ENCODE measurements at regions not wholly inside any gene's neighbourhood (a gene's known extent, or its start where the extent isn't known, plus 50 kb on each side); places are given as distances from the start of the nearest gene placed in this dataset.

GRCh38 chr4:127149086-127149485 lies 483.7 kb upstream of the INTU start:
- Histone ChIP-seq H3K27ac (no peak overlapping the region), H3K4me2 (ENCODE audit: unreplicated experiment) (no peak overlapping the region), H3K27me3 (replicated peaks; ENCODE audit: insufficient read depth) (no peaks in the 10 kb centered on the region), H3K79me2 (ENCODE audit: insufficient read depth) (no peaks in the 10 kb centered on the region), H3F3A (ENCODE audit: insufficient read depth) (no peaks in the 10 kb centered on the region), H3K4me3 (no peak overlapping the region), H4K20me1 (ENCODE audit: insufficient read depth) (no peaks in the 10 kb centered on the region), H3K9ac (no peak overlapping the region), H3K36me3 (ENCODE audit: low read depth) (no peaks in the 10 kb centered on the region), H3K9me3 (ENCODE audit: low read depth) (no peaks in the 10 kb centered on the region), H2AFZ (no peak overlapping the region), H3K4me1 (ENCODE audit: insufficient read depth) (peaks cover 5% of the 10 kb centered on the region), H3K9me2 (ENCODE audit: insufficient read depth) (no peaks in the 10 kb centered on the region)
- 71 to 81% methylated on average over 3 of the region's 3 CpGs for WGBS, 2 experiments (ENCODE audit: low coverage in 1 of 2, low lambda C conversion rate in 2 of 2, missing lambda C conversion rate in 2 of 2)
- no peak for DNase-seq
- in situ Hi-C loops (cut with MboI): no loop called here
- TF ChIP-seq EZH2 (IDR thresholded peaks at IDR 0.05; ENCODE audit: insufficient read depth, poor library complexity, severe bottlenecking): no peak
- TF ChIP-seq EZH2phosphoT487 (IDR thresholded peaks at IDR 0.05; ENCODE audit: insufficient read depth, low read depth): no peak

- H3K4me2 ChIP-seq (ENCODE audit: unreplicated experiment): no peak overlapping the region
- no peaks in the 10 kb centered on the region for H3K9me3 ChIP-seq (ENCODE audit: low read depth)
- H3K9ac ChIP-seq: no peak overlapping the region
- H3K36me3 ChIP-seq (ENCODE audit: low read depth): no peaks in the 10 kb centered on the region
- no peaks in the 10 kb centered on the region for H3K27me3 ChIP-seq (replicated peaks; ENCODE audit: insufficient read depth)
- no peaks in the 10 kb centered on the region for H3K9me2 ChIP-seq (ENCODE audit: insufficient read depth)
- in situ Hi-C loops (cut with MboI): no loop called here
- TF ChIP-seq EZH2 (IDR thresholded peaks at IDR 0.05; ENCODE audit: insufficient read depth, poor library complexity, severe bottlenecking) (no peak), EZH2phosphoT487 (IDR thresholded peaks at IDR 0.05; ENCODE audit: insufficient read depth, low read depth) (no peak)
- no peak overlapping the region for H2AFZ ChIP-seq
- no peaks in the 10 kb centered on the region for H3F3A ChIP-seq (ENCODE audit: insufficient read depth)
- H3K27ac ChIP-seq: no peak overlapping the region
- H3K4me1 ChIP-seq (ENCODE audit: insufficient read depth): peaks cover 6% of the 10 kb centered on the region; the same call in 1 of the 2 replicates
- DNase-seq: no peak
- H3K4me3 ChIP-seq: no peak overlapping the region
- no peaks in the 10 kb centered on the region for H4K20me1 ChIP-seq (ENCODE audit: insufficient read depth)
- no peaks in the 10 kb centered on the region for H3K79me2 ChIP-seq (ENCODE audit: insufficient read depth)
Observed at GRCh38 chr4:127151941-127152340, 480.8 kb upstream of the INTU start.

- no peak overlapping the region for H3K9ac ChIP-seq
Observed at GRCh38 chr4:127155116-127155515, 477.6 kb upstream of the INTU start.

GRCh38 chr4:127155555-127155954 lies 477.2 kb upstream of the INTU start:
- Histone ChIP-seq H4K20me1 (ENCODE audit: insufficient read depth) (no peaks in the 10 kb centered on the region), H3K9me3 (ENCODE audit: low read depth) (no peaks in the 10 kb centered on the region), H3K27me3 (replicated peaks; ENCODE audit: insufficient read depth) (no peaks in the 10 kb centered on the region), H3K27ac (no peak overlapping the region), H3K9me2 (ENCODE audit: insufficient read depth) (no peaks in the 10 kb centered on the region), H3K4me3 (no peak overlapping the region), H3K79me2 (ENCODE audit: insufficient read depth) (no peaks in the 10 kb centered on the region), H3K9ac (no peak overlapping the region), H3F3A (ENCODE audit: insufficient read depth) (no peaks in the 10 kb centered on the region), H3K4me2 (ENCODE audit: unreplicated experiment) (no peak overlapping the region), H3K36me3 (ENCODE audit: low read depth) (no peaks in the 10 kb centered on the region), H3K4me1 (ENCODE audit: insufficient read depth) (peaks cover 6% of the 10 kb centered on the region; the same call in 1 of the 2 replicates), H2AFZ (peak overlapping the region; percentile 57)
- TF ChIP-seq EZH2 (IDR thresholded peaks at IDR 0.05; ENCODE audit: insufficient read depth, poor library complexity, severe bottlenecking): no peak
- TF ChIP-seq EZH2phosphoT487 (IDR thresholded peaks at IDR 0.05; ENCODE audit: insufficient read depth, low read depth): no peak
- in situ Hi-C loops (cut with MboI): no loop called here
- 70 to 79% methylated on average over 1 of the region's 1 CpG for WGBS, 2 experiments (ENCODE audit: low coverage in 1 of 2, low lambda C conversion rate in 2 of 2, missing lambda C conversion rate in 2 of 2)
- no peak for DNase-seq

More at GRCh38 chr4:127155116-127155515, 477.6 kb upstream of the INTU start:
- Histone ChIP-seq H3K9me2 (ENCODE audit: insufficient read depth) (no peaks in the 10 kb centered on the region), H3K36me3 (ENCODE audit: low read depth) (no peaks in the 10 kb centered on the region), H3K9me3 (ENCODE audit: low read depth) (no peaks in the 10 kb centered on the region), H3K27me3 (replicated peaks; ENCODE audit: insufficient read depth) (no peaks in the 10 kb centered on the region), H3K4me3 (no peak overlapping the region), H3K4me2 (ENCODE audit: unreplicated experiment) (no peak overlapping the region), H3F3A (ENCODE audit: insufficient read depth) (no peaks in the 10 kb centered on the region), H3K79me2 (ENCODE audit: insufficient read depth) (no peaks in the 10 kb centered on the region), H3K27ac (no peak overlapping the region), H3K4me1 (ENCODE audit: insufficient read depth) (peaks cover 6% of the 10 kb centered on the region; the same call in 1 of the 2 replicates), H4K20me1 (ENCODE audit: insufficient read depth) (no peaks in the 10 kb centered on the region), H2AFZ (peak overlapping the region; percentile 57)
- in situ Hi-C loops (cut with MboI): no loop called here
- TF ChIP-seq EZH2 (IDR thresholded peaks at IDR 0.05; ENCODE audit: insufficient read depth, poor library complexity, severe bottlenecking) (no peak), EZH2phosphoT487 (IDR thresholded peaks at IDR 0.05; ENCODE audit: insufficient read depth, low read depth) (no peak)
- 36 to 42% methylated on average over 2 of the region's 2 CpGs for WGBS, 2 experiments (ENCODE audit: low coverage in 1 of 2, low lambda C conversion rate in 2 of 2, missing lambda C conversion rate in 2 of 2)
- peak; percentile 66 for DNase-seq

GRCh38 chr4:127162741-127163140 lies 470.0 kb upstream of the INTU start:
- no peak overlapping the region for H3K4me3 ChIP-seq
- H3K79me2 ChIP-seq (ENCODE audit: insufficient read depth): no peaks in the 10 kb centered on the region
- peaks cover 14% of the 10 kb centered on the region; the same call in 1 of the 2 replicates for H3F3A ChIP-seq (ENCODE audit: insufficient read depth)
- no peaks in the 10 kb centered on the region for H3K27me3 ChIP-seq (replicated peaks; ENCODE audit: insufficient read depth)
- H3K36me3 ChIP-seq (ENCODE audit: low read depth): no peaks in the 10 kb centered on the region
- peak overlapping the region; percentile 49 for H3K27ac ChIP-seq
- 41 to 52% methylated on average over 3 of the region's 3 CpGs for WGBS, 2 experiments (ENCODE audit: low coverage in 1 of 2, low lambda C conversion rate in 2 of 2, missing lambda C conversion rate in 2 of 2)
- TF ChIP-seq EZH2phosphoT487 (IDR thresholded peaks at IDR 0.05; ENCODE audit: insufficient read depth, low read depth) (no peak), EZH2 (IDR thresholded peaks at IDR 0.05; ENCODE audit: insufficient read depth, poor library complexity, severe bottlenecking) (no peak)
- no peaks in the 10 kb centered on the region for H3K9me2 ChIP-seq (ENCODE audit: insufficient read depth)
- in situ Hi-C loops (cut with MboI): no loop called here
- peak; percentile 80 for DNase-seq
- peaks cover 16% of the 10 kb centered on the region for H3K4me1 ChIP-seq (ENCODE audit: insufficient read depth)
- H3K4me2 ChIP-seq (ENCODE audit: unreplicated experiment): peak overlapping the region; percentile 60
- H2AFZ ChIP-seq: no peak overlapping the region
- no peak overlapping the region for H3K9ac ChIP-seq
- H4K20me1 ChIP-seq (ENCODE audit: insufficient read depth): no peaks in the 10 kb centered on the region
- peaks cover 4% of the 10 kb centered on the region for H3K9me3 ChIP-seq (ENCODE audit: low read depth)

All from GM23248 (cell line).